ENCODE measurements at regions not wholly inside any gene's neighbourhood (a gene's known extent, or its start where the extent isn't known, plus 50 kb on each side); places are given as distances from the start of the nearest gene placed in this dataset.

- no peaks in the 10 kb centered on the region for H3K27me3 ChIP-seq (ENCODE audit: low read length)
- no peak overlapping the region for H2AFZ ChIP-seq (ENCODE audit: low read length)
- H3K4me2 ChIP-seq (ENCODE audit: low read depth, low read length, poor library complexity, severe bottlenecking) = no peak overlapping the region
- no peaks in the 10 kb centered on the region for H3K9me3 ChIP-seq (ENCODE audit: low read length)
- H4K20me1 ChIP-seq (ENCODE audit: insufficient read depth, low read depth, low read length) = no peaks in the 10 kb centered on the region
- no peaks in the 10 kb centered on the region for H3K9me2 ChIP-seq (replicated peaks; ENCODE audit: insufficient read depth, low read length)
- H3K4me3 ChIP-seq (ENCODE audit: low read length) = no peak overlapping the region
- no peaks in the 10 kb centered on the region for H3K4me1 ChIP-seq (ENCODE audit: low read length)
- DNase-seq = no peak
- no peaks in the 10 kb centered on the region for H3K36me3 ChIP-seq (ENCODE audit: insufficient read depth, low read length)
- no peaks in the 10 kb centered on the region for H3K79me2 ChIP-seq (ENCODE audit: low read length)
- H3K9ac ChIP-seq (ENCODE audit: low read length) = no peak overlapping the region
- no peak overlapping the region for H3K27ac ChIP-seq (ENCODE audit: low read length)
These were observed 276.7 kb upstream of the CCDC54 start for GRCh38 chr3:107100573-107100972.

DNA sequence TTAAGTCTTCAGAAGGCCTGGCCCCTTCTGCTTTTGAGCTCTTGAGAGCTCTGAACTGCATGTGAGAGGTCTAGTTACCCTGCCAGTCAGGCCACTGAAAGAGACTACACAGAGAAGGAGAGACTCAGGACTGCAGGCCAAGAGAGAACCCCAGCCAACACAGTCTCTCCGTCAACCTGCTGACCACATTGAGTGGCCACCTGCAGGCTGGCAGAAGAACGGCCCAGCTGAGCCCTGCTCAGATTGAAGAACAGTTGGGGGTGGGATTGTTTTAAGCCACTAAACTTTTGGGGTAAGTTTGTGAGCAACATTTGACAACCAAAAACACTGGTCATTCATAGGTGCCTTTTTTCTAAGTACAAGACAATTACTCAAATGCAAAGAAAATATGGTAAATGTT, 273.5 kb upstream of the CCDC54 start:
- H2AFZ ChIP-seq (ENCODE audit: low read length) = no peak overlapping the region
- no peak for DNase-seq
- no peaks in the 10 kb centered on the region for H4K20me1 ChIP-seq (ENCODE audit: insufficient read depth, low read depth, low read length)
- no peak overlapping the region for H3K4me3 ChIP-seq (ENCODE audit: low read length)
- no peaks in the 10 kb centered on the region for H3K36me3 ChIP-seq (ENCODE audit: insufficient read depth, low read length)
- no peaks in the 10 kb centered on the region for H3K79me2 ChIP-seq (ENCODE audit: low read length)
- H3K9ac ChIP-seq (ENCODE audit: low read length) = no peak overlapping the region
- H3K4me1 ChIP-seq (ENCODE audit: low read length) = no peaks in the 10 kb centered on the region
- no peaks in the 10 kb centered on the region for H3K27me3 ChIP-seq (ENCODE audit: low read length)
- no peaks in the 10 kb centered on the region for H3K9me2 ChIP-seq (replicated peaks; ENCODE audit: insufficient read depth, low read length)
- no peak overlapping the region for H3K4me2 ChIP-seq (ENCODE audit: low read depth, low read length, poor library complexity, severe bottlenecking)
- H3K9me3 ChIP-seq (ENCODE audit: low read length) = no peaks in the 10 kb centered on the region
- H3K27ac ChIP-seq (ENCODE audit: low read length) = no peak overlapping the region

DNA sequence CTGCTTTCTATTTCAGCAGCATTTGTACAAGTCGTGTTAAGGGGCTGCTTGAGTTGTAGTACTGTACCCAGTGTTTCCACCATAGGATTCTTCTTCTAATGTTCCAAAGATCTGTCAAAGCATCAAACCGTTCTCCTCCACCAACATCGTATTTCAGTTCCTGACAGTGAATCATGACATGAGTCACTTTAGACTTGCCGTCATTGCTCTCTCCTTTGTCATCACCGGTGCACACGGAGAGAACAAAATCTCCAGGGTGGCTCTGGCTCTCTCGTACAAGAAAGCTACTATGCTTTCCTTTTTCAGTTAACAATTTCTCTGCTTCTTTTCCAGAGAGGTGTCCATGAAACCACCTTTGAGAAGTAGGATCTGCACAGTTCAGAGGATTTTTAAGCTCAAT, 270.9 kb upstream of the CCDC54 start:
- H3K4me3 ChIP-seq (ENCODE audit: low read length) = no peak overlapping the region
- no peaks in the 10 kb centered on the region for H3K36me3 ChIP-seq (ENCODE audit: insufficient read depth, low read length)
- H3K4me2 ChIP-seq (ENCODE audit: low read depth, low read length, poor library complexity, severe bottlenecking) = no peak overlapping the region
- no peaks in the 10 kb centered on the region for H3K79me2 ChIP-seq (ENCODE audit: low read length)
- no peaks in the 10 kb centered on the region for H3K9me3 ChIP-seq (ENCODE audit: low read length)
- H3K9me2 ChIP-seq (replicated peaks; ENCODE audit: insufficient read depth, low read length) = no peaks in the 10 kb centered on the region
- no peak for DNase-seq
- no peaks in the 10 kb centered on the region for H4K20me1 ChIP-seq (ENCODE audit: insufficient read depth, low read depth, low read length)
- H3K27me3 ChIP-seq (ENCODE audit: low read length) = no peaks in the 10 kb centered on the region
- H3K27ac ChIP-seq (ENCODE audit: low read length) = no peak overlapping the region
- no peaks in the 10 kb centered on the region for H3K4me1 ChIP-seq (ENCODE audit: low read length)
- no peak overlapping the region for H2AFZ ChIP-seq (ENCODE audit: low read length)
- no peak overlapping the region for H3K9ac ChIP-seq (ENCODE audit: low read length)

- Histone ChIP-seq H2AFZ (ENCODE audit: low read length) (no peak overlapping the region), H3K4me3 (ENCODE audit: low read length) (no peak overlapping the region), H3K4me2 (ENCODE audit: low read depth, low read length, poor library complexity, severe bottlenecking) (no peak overlapping the region)
These were observed 270.3 kb upstream of the CCDC54 start for GRCh38 chr3:107106907-107107306.

DNA sequence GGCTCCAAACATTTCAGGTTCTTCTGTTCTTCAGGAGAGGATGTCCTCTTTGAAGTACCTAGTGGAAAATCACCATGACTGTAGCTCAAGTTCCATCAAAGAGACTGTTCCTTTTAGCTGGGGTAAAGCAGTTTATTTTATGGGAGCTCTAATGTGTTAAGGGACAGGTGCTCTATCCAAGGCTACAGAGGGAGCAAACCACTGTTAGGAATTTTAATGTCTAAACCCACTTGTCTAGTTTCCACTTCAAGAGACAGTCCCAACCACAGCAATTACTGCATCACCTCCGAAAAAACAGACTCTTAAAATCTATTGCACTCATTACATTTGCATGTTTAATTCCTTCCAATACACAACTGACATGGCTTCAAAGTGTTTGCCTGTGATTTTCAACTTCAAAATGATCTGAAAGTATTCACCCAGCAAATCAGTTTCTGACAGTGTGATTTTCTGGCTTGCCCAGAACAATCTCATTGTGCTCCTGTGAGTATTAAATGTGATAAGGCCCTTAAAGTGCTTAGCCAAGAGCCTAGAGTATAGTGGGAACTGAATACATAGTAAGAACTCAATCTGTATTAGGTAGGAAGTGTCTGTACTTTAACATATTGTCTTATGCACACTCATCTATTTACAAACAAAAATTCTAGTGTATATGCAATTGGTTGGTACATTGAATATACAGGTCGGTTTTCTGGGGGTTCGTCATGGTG, 266.5 kb upstream of the CCDC54 start:
- H3K9me3 ChIP-seq (ENCODE audit: low read length) = no peaks in the 10 kb centered on the region
- H3K4me3 ChIP-seq (ENCODE audit: low read length) = no peak overlapping the region
- no peak overlapping the region for H3K4me2 ChIP-seq (ENCODE audit: low read depth, low read length, poor library complexity, severe bottlenecking)
- no peaks in the 10 kb centered on the region for H3K36me3 ChIP-seq (ENCODE audit: insufficient read depth, low read length)
- no peak for DNase-seq
- H2AFZ ChIP-seq (ENCODE audit: low read length) = no peak overlapping the region
- H3K79me2 ChIP-seq (ENCODE audit: low read length) = no peaks in the 10 kb centered on the region
- H3K4me1 ChIP-seq (ENCODE audit: low read length) = no peaks in the 10 kb centered on the region
- H3K9ac ChIP-seq (ENCODE audit: low read length) = no peak overlapping the region
- no peaks in the 10 kb centered on the region for H3K9me2 ChIP-seq (replicated peaks; ENCODE audit: insufficient read depth, low read length)
- H3K27ac ChIP-seq (ENCODE audit: low read length) = no peak overlapping the region
- H3K27me3 ChIP-seq (ENCODE audit: low read length) = no peaks in the 10 kb centered on the region
- H4K20me1 ChIP-seq (ENCODE audit: insufficient read depth, low read depth, low read length) = no peaks in the 10 kb centered on the region

More at GRCh38 chr3:107106907-107107306, 270.3 kb upstream of the CCDC54 start:
- Histone ChIP-seq H3K27me3 (ENCODE audit: low read length) (no peaks in the 10 kb centered on the region), H3K9ac (ENCODE audit: low read length) (no peak overlapping the region), H3K27ac (ENCODE audit: low read length) (no peak overlapping the region), H3K9me3 (ENCODE audit: low read length) (no peaks in the 10 kb centered on the region), H3K36me3 (ENCODE audit: insufficient read depth, low read length) (no peaks in the 10 kb centered on the region), H3K79me2 (ENCODE audit: low read length) (no peaks in the 10 kb centered on the region), H4K20me1 (ENCODE audit: insufficient read depth, low read depth, low read length) (no peaks in the 10 kb centered on the region), H3K9me2 (replicated peaks; ENCODE audit: insufficient read depth, low read length) (no peaks in the 10 kb centered on the region), H3K4me1 (ENCODE audit: low read length) (no peaks in the 10 kb centered on the region)
- DNase-seq = no peak

- no peaks in the 10 kb centered on the region for H3K4me1 ChIP-seq (ENCODE audit: low read length)
- H4K20me1 ChIP-seq (ENCODE audit: insufficient read depth, low read depth, low read length) = no peaks in the 10 kb centered on the region
- H3K9me3 ChIP-seq (ENCODE audit: low read length) = no peaks in the 10 kb centered on the region
- H3K4me2 ChIP-seq (ENCODE audit: low read depth, low read length, poor library complexity, severe bottlenecking) = no peak overlapping the region
- H3K27me3 ChIP-seq (ENCODE audit: low read length) = no peaks in the 10 kb centered on the region
- H2AFZ ChIP-seq (ENCODE audit: low read length) = no peak overlapping the region
- no peak overlapping the region for H3K4me3 ChIP-seq (ENCODE audit: low read length)
- no peaks in the 10 kb centered on the region for H3K9me2 ChIP-seq (replicated peaks; ENCODE audit: insufficient read depth, low read length)
- no peak overlapping the region for H3K27ac ChIP-seq (ENCODE audit: low read length)
- DNase-seq = no peak
- H3K9ac ChIP-seq (ENCODE audit: low read length) = no peak overlapping the region
- no peaks in the 10 kb centered on the region for H3K79me2 ChIP-seq (ENCODE audit: low read length)
- no peaks in the 10 kb centered on the region for H3K36me3 ChIP-seq (ENCODE audit: insufficient read depth, low read length)
These were observed 265.4 kb upstream of the CCDC54 start for GRCh38 chr3:107111872-107112271.

DNA sequence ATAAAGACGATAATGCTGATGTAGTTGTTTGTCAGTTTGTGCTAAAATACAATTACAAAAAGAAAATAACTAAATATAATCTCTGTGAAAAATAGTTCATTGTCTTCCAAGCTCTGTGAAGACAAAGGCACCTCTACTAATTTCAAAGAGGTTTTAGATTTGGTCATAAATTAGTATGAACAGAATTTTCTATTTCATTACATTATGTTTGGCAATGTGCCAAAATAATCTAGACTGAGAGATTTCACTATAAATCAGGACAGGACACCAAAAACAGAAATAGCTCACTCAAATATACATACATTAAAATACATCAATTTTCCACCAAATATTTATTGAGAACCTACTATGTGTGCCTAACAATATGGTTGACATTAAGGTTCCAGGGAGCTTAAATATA, 264.9 kb upstream of the CCDC54 start:
- Histone ChIP-seq H3K27me3 (ENCODE audit: low read length) (no peaks in the 10 kb centered on the region), H3K4me2 (ENCODE audit: low read depth, low read length, poor library complexity, severe bottlenecking) (no peak overlapping the region), H3K9me2 (replicated peaks; ENCODE audit: insufficient read depth, low read length) (no peaks in the 10 kb centered on the region), H3K36me3 (ENCODE audit: insufficient read depth, low read length) (no peaks in the 10 kb centered on the region), H4K20me1 (ENCODE audit: insufficient read depth, low read depth, low read length) (no peaks in the 10 kb centered on the region), H3K9me3 (ENCODE audit: low read length) (no peaks in the 10 kb centered on the region), H2AFZ (ENCODE audit: low read length) (no peak overlapping the region), H3K4me3 (ENCODE audit: low read length) (no peak overlapping the region), H3K27ac (ENCODE audit: low read length) (no peak overlapping the region), H3K4me1 (ENCODE audit: low read length) (no peaks in the 10 kb centered on the region), H3K79me2 (ENCODE audit: low read length) (no peaks in the 10 kb centered on the region), H3K9ac (ENCODE audit: low read length) (no peak overlapping the region)
- no peak for DNase-seq

DNA sequence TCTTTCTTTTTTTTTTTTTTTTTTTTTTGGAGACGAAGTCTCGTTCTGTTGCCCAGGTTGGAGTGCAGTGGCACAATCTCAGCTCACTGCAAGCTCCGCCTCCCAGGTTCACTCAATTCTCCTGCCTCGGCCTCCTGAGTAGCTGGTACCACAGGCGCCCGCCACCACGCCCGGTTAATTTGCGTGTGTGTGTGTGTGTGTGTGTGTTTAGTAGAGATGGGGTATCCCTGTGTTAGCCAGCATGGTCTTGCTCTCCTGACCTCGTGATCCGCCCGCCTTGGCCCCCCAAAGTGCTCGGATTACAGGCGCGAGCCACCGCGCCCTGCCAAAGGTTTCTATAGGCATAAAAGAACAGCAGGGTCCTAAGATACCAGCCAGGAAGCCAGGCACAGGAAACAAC, 261.0 kb upstream of the CCDC54 start:
- Histone ChIP-seq H3K27me3 (ENCODE audit: low read length) (no peaks in the 10 kb centered on the region), H2AFZ (ENCODE audit: low read length) (no peak overlapping the region), H4K20me1 (ENCODE audit: insufficient read depth, low read depth, low read length) (no peaks in the 10 kb centered on the region), H3K9ac (ENCODE audit: low read length) (no peak overlapping the region), H3K4me2 (ENCODE audit: low read depth, low read length, poor library complexity, severe bottlenecking) (no peak overlapping the region), H3K4me3 (ENCODE audit: low read length) (no peak overlapping the region), H3K36me3 (ENCODE audit: insufficient read depth, low read length) (no peaks in the 10 kb centered on the region), H3K79me2 (ENCODE audit: low read length) (no peaks in the 10 kb centered on the region), H3K4me1 (ENCODE audit: low read length) (no peaks in the 10 kb centered on the region), H3K27ac (ENCODE audit: low read length) (no peak overlapping the region), H3K9me2 (replicated peaks; ENCODE audit: insufficient read depth, low read length) (no peaks in the 10 kb centered on the region), H3K9me3 (ENCODE audit: low read length) (no peaks in the 10 kb centered on the region)
- DNase-seq = no peak

Data from Karpas-422 (cell line).